GM21529 (cell line): ENCODE measurements at regions not wholly inside any gene's neighbourhood (a gene's known extent, or its start where the extent isn't known, plus 50 kb on each side); places are given as distances from the start of the nearest gene placed in this dataset.

ENCODE experiments used
- ATAC-seq: cut with Tn5 transposase; IDR thresholded peaks from one replicate; pipeline ENCODE4 v1.9.1; 2021; ENCODE audit not compliant: unreplicated experiment

GRCh38 chr3:102745881-102746280 lies 311.1 kb downstream of the ZPLD1 start:
- ATAC-seq = no peak

- no peak for ATAC-seq
These were observed 312.8 kb downstream of the ZPLD1 start for GRCh38 chr3:102747611-102748010.

GRCh38 chr3:102748646-102749045 lies 313.8 kb downstream of the ZPLD1 start:
- ATAC-seq = no peak

GRCh38 chr3:102750322-102750721 lies 315.5 kb downstream of the ZPLD1 start:
- no peak for ATAC-seq

- no peak for ATAC-seq
These were observed 319.1 kb downstream of the ZPLD1 start for GRCh38 chr3:102753901-102754300.

- no peak for ATAC-seq
These were observed 321.9 kb downstream of the ZPLD1 start for GRCh38 chr3:102756706-102757105.

- no peak for ATAC-seq
These were observed 323.1 kb downstream of the ZPLD1 start for GRCh38 chr3:102757950-102758349.

GRCh38 chr3:102761766-102762165 lies 327.0 kb downstream of the ZPLD1 start:
- ATAC-seq = no peak

GRCh38 chr3:102790747-102791325 lies 356.0 kb downstream of the ZPLD1 start:
- no peak for ATAC-seq

GRCh38 chr3:102791641-102792589 lies 357.1 kb downstream of the ZPLD1 start:
- ATAC-seq = no peak

GRCh38 chr3:102796804-102797203 lies 362.0 kb downstream of the ZPLD1 start:
- no peak for ATAC-seq

- no peak for ATAC-seq
These were observed 368.1 kb downstream of the ZPLD1 start for GRCh38 chr3:102802819-102803420.

GRCh38 chr3:102810937-102811336 lies 376.1 kb downstream of the ZPLD1 start:
- no peak for ATAC-seq

GRCh38 chr3:102826636-102827035 lies 391.8 kb downstream of the ZPLD1 start:
- no peak for ATAC-seq

GRCh38 chr3:102827386-102827785 lies 392.6 kb downstream of the ZPLD1 start:
- no peak for ATAC-seq

- ATAC-seq = no peak
These were observed 395.6 kb downstream of the ZPLD1 start for GRCh38 chr3:102830415-102830814.

- ATAC-seq = no peak
These were observed 407.1 kb downstream of the ZPLD1 start for GRCh38 chr3:102841866-102842265.

- ATAC-seq = no peak
These were observed 432.0 kb downstream of the ZPLD1 start for GRCh38 chr3:102866845-102867244.

- ATAC-seq = no peak
These were observed 448.7 kb downstream of the ZPLD1 start for GRCh38 chr3:102883515-102883914.

GRCh38 chr3:102885289-102885688 lies 450.5 kb downstream of the ZPLD1 start:
- no peak for ATAC-seq

- ATAC-seq = no peak
These were observed 452.6 kb downstream of the ZPLD1 start for GRCh38 chr3:102887431-102887830.
